Lower lobe of right lung (tissue), 2 donors: ENCODE measurements at regions not wholly inside any gene's neighbourhood (a gene's known extent, or its start where the extent isn't known, plus 50 kb on each side); places are given as distances from the start of the nearest gene placed in this dataset.

Experiments used
- ATAC-seq, 2 donors: fragments of 200-7000 bp; cut with Tn5 transposase; one replicate each; pipeline ENCODE4 v1.9.1; 2020 to 2022; ENCODE audit warnings: mild to moderate bottlenecking in 2 of 2, moderate library complexity in 2 of 2
- DNase-seq: peaks from one replicate; pipeline ENCODE4 v3.0.0-alpha.2; 2020
- H3K27ac ChIP-seq: fragments of 200-600 bp; one replicate; pipeline ENCODE4 v1.8.0; 2022
- H3K27me3 ChIP-seq: fragments of 200-600 bp; one replicate; pipeline ENCODE4 v1.8.0; 2022; ENCODE audit warnings: low read depth
- H3K36me3 ChIP-seq: fragments of 200-600 bp; one replicate; pipeline ENCODE4 v1.8.0; 2022; ENCODE audit warnings: mild to moderate bottlenecking
- H3K4me1 ChIP-seq: fragments of 200-600 bp; one replicate; pipeline ENCODE4 v1.8.0; 2022
- H3K4me3 ChIP-seq: fragments of 200-600 bp; one replicate; pipeline ENCODE4 v1.8.0; 2022; ENCODE audit warnings: mild to moderate bottlenecking
- H3K9me3 ChIP-seq: fragments of 200-600 bp; one replicate; pipeline ENCODE4 v1.8.0; 2022
- intact Hi-C: fragments of 100-400 bp; cut with DNase I; formaldehyde crosslinking; loops from one replicate; pipeline ENCODE4 v1.11.0; 2022
- TF ChIP-seq, protein P1 (sequence below): fragments of 200-600 bp; IDR thresholded peaks from one replicate; pipeline ENCODE4 v1.8.0; 2022; ENCODE audit warnings: antibody characterized with exemption, mild to moderate bottlenecking
- donor health status: DM: no; HTN: yes; CAD: no; lungs with severe emphysema.

DNA sequence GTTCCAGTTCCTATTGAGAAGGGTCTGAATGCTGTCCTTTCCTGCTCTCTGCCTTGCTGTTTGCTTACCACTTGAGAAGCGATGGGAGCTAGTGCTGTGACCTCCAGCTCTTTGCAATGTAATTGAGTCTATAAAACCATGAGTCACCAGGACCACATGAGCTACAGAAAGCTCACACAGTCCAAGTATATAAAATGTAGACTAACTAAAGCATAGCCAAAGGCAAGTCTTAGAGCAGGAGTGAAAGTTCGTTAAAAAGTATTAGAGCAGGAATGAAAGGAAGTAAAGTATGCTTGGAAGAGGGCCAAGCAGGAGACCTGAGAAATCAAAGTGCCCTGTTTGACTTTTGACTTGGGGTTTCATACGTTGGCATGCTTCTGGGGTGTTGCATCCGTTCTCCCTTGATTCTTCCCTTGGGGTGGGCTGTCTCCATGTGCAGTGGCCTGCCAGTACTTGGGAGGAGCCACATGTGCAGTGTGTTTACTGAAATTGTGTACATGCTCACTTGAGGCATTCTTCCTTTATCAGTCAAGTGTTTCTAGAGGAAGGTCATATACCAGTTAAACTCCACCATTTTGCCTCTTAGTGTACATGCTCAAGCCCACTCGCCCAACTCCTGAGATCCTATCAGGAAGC, 71.3 kb upstream of the KIT start:
- H3K4me1 ChIP-seq = peaks cover 5% of the 10 kb centered on the region
- TF ChIP-seq, protein P1, sequence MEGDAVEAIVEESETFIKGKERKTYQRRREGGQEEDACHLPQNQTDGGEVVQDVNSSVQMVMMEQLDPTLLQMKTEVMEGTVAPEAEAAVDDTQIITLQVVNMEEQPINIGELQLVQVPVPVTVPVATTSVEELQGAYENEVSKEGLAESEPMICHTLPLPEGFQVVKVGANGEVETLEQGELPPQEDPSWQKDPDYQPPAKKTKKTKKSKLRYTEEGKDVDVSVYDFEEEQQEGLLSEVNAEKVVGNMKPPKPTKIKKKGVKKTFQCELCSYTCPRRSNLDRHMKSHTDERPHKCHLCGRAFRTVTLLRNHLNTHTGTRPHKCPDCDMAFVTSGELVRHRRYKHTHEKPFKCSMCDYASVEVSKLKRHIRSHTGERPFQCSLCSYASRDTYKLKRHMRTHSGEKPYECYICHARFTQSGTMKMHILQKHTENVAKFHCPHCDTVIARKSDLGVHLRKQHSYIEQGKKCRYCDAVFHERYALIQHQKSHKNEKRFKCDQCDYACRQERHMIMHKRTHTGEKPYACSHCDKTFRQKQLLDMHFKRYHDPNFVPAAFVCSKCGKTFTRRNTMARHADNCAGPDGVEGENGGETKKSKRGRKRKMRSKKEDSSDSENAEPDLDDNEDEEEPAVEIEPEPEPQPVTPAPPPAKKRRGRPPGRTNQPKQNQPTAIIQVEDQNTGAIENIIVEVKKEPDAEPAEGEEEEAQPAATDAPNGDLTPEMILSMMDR = no peak
- H3K27ac ChIP-seq = no peak overlapping the region
- H3K36me3 ChIP-seq = no peaks in the 10 kb centered on the region
- DNase-seq = no peak
- ATAC-seq = peak; percentile 41 to 69
- H3K4me3 ChIP-seq = no peak overlapping the region
- no peaks in the 10 kb centered on the region for H3K9me3 ChIP-seq
- intact Hi-C loops = no loop called here
- no peaks in the 10 kb centered on the region for H3K27me3 ChIP-seq

GRCh38 chr4:54587107-54587891, 70.5 kb upstream of the KIT start:
- Histone ChIP-seq H3K4me3 (no peak overlapping the region), H3K36me3 (no peaks in the 10 kb centered on the region), H3K27me3 (no peaks in the 10 kb centered on the region), H3K27ac (no peak overlapping the region), H3K9me3 (no peaks in the 10 kb centered on the region), H3K4me1 (peaks cover 5% of the 10 kb centered on the region)
- ATAC-seq = no peak
- TF ChIP-seq, protein P1 = no peak
- no peak for DNase-seq
- intact Hi-C loops = no loop called here

- TF ChIP-seq, protein P1 = no peak
- intact Hi-C loops = no loop called here
- Histone ChIP-seq H3K27ac (no peak overlapping the region), H3K36me3 (no peaks in the 10 kb centered on the region), H3K4me1 (peaks cover 5% of the 10 kb centered on the region), H3K4me3 (no peak overlapping the region), H3K27me3 (no peaks in the 10 kb centered on the region), H3K9me3 (no peaks in the 10 kb centered on the region)
- ATAC-seq = no peak
- DNase-seq = no peak
Observed at GRCh38 chr4:54588404-54588803, 69.4 kb upstream of the KIT start.

DNA sequence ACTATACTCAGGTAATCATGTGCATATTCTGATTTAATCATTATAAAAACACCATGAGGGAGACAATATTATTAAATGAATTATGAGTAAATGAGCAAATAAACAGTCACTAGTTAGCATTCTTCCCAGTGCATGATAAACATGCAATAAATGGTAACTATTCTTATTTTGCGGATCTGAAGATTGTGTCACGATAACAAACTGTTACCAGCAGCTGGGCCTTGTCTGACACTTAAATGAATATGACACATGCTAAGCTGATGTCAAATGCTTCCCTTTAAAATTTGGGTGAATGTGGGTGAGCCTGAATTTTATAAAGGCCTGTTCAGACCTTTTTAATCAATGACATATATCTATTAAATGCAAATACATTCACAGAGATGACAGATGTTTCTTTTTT, 68.2 kb upstream of the KIT start:
- Histone ChIP-seq H3K27me3 (no peaks in the 10 kb centered on the region), H3K27ac (no peak overlapping the region), H3K4me3 (no peak overlapping the region), H3K36me3 (no peaks in the 10 kb centered on the region), H3K4me1 (peaks cover 5% of the 10 kb centered on the region), H3K9me3 (no peaks in the 10 kb centered on the region)
- TF ChIP-seq, protein P1 = no peak
- intact Hi-C loops = no loop called here
- DNase-seq = no peak
- no peak for ATAC-seq

DNA sequence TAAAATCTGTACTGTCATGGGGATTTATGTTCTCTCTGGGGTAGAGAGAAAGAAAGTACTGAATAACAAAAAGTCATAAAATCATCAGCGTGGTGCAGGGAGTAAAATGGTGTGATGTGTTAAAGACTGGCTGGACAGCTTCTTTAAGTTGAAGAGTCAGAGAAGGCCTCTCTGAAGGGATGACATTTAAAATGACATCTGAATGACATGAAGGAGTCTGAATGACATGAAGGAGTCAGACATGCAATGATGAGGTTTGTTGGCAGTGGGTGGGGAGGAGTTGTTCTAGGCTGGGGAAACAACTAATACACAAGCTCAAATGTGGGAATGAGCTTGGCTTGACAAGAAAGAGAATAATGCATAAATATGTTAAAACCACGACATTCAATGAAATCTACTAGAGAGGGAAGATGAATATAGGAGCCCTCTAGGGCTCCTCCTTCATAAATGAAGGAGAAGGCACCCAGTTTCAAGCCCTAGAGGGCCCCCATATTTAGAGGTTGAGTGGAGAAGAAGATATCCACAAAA, 63.9 kb upstream of the KIT start:
- H3K9me3 ChIP-seq = no peaks in the 10 kb centered on the region
- no peaks in the 10 kb centered on the region for H3K27me3 ChIP-seq
- ATAC-seq (no peak), DNase-seq (no peak)
- no peaks in the 10 kb centered on the region for H3K36me3 ChIP-seq
- no peak overlapping the region for H3K27ac ChIP-seq
- H3K4me3 ChIP-seq = no peak overlapping the region
- H3K4me1 ChIP-seq = no peaks in the 10 kb centered on the region
- intact Hi-C loops = no loop called here
- TF ChIP-seq, protein P1 = no peak
